AG04450 (cell line): ENCODE measurements at regions not wholly inside any gene's neighbourhood (a gene's known extent, or its start where the extent isn't known, plus 50 kb on each side); places are given as distances from the start of the nearest gene placed in this dataset.
"Not testable (repeated sequence)": the region's sequence is repeated elsewhere in the genome, so short reads cannot be mapped to it uniquely, and the experiment has no call there.

Experiments used
- CTCF ChIA-PET: fragments of 300-600, 350-600 bp; formaldehyde crosslinking; extraction: SDS; loops from one replicate; lab custom pipeline; 2022; ENCODE audit warnings: antibody characterized with exemption, inconsistent platforms; lab: Charles Lee
- POLR2A ChIA-PET: fragments of 350-600 bp; formaldehyde crosslinking; extraction: SDS; loops from one replicate; lab custom pipeline; 2021; ENCODE audit warnings: antibody characterized with exemption, inconsistent platforms; lab: Yijun Ruan, JAX
- DNase-seq: peaks from one replicate; pipeline ENCODE4 v3.0.0-alpha.2; 2011; ENCODE audit warnings: low read depth, low spot score
- H3K27ac ChIP-seq: one replicate; pipeline ENCODE4 v1.5.1; 2012; ENCODE audit warnings: low read depth, low read length, control low read depth
- H3K27me3 ChIP-seq: one replicate; pipeline ENCODE4 v1.6.0; 2012; ENCODE audit warnings: low read length; ENCODE audit not compliant: control insufficient read depth, insufficient read depth
- H3K4me3 ChIP-seq: 2 replicates; pipeline ENCODE4 v1.5.1; 2011; ENCODE audit warnings: mild to moderate bottlenecking, low read depth, low read length, control low read depth
- H3K9me3 ChIP-seq: 2 replicates; pipeline ENCODE4 v1.5.1; 2012; ENCODE audit warnings: low read length; ENCODE audit not compliant: control insufficient read depth, insufficient read depth
- CTCF ChIP-seq: IDR thresholded peaks from 2 replicates; pipeline ENCODE4 v1.5.1; 2011; ENCODE audit warnings: low read depth, low read length, control low read depth, inconsistent platforms

GRCh38 chr7:81159402-81159801 lies 240.6 kb upstream of the SEMA3C start:
- no peak for TF ChIP-seq CTCF
- H3K27me3 ChIP-seq = no peaks in the 10 kb centered on the region
- POLR2A ChIA-PET = interaction anchor here (1.2 kb wide), 1 partner anchor 240 kb away, joined by 3 read pairs; the partner anchor contains the start of gene SEMA3C
- H3K9me3 ChIP-seq = no peaks in the 10 kb centered on the region
- CTCF ChIA-PET = no interaction called here
- no peak overlapping the region for H3K4me3 ChIP-seq
- no peak overlapping the region for H3K27ac ChIP-seq
- DNase-seq = no peak

GRCh38 chr7:81158189-81158588 lies 239.3 kb upstream of the SEMA3C start:
- DNase-seq = no peak
- POLR2A ChIA-PET = interaction anchor here (1.2 kb wide), 1 partner anchor 239 kb away, joined by 3 read pairs; the partner anchor contains the start of gene SEMA3C
- CTCF ChIA-PET = no interaction called here

GRCh38 chr7:81155654-81156373 lies 237.0 kb upstream of the SEMA3C start:
- ChIA-PET CTCF (no interaction called here), POLR2A (no interaction called here)
- Histone ChIP-seq H3K9me3 (no peaks in the 10 kb centered on the region), H3K4me3 (no peak overlapping the region), H3K27ac (no peak overlapping the region), H3K27me3 (no peaks in the 10 kb centered on the region)
- TF ChIP-seq CTCF = no peak
- no peak for DNase-seq

More at GRCh38 chr7:81158189-81158588, 239.3 kb upstream of the SEMA3C start:
- H3K4me3 ChIP-seq = no peak overlapping the region
- TF ChIP-seq CTCF = no peak
- H3K27ac ChIP-seq = no peak overlapping the region
- no peaks in the 10 kb centered on the region for H3K9me3 ChIP-seq
- H3K27me3 ChIP-seq = no peaks in the 10 kb centered on the region

GRCh38 chr7:81154565-81154964 lies 235.7 kb upstream of the SEMA3C start:
- CTCF ChIA-PET = no interaction called here
- H3K9me3 ChIP-seq = no peaks in the 10 kb centered on the region
- H3K27ac ChIP-seq = no peak overlapping the region
- POLR2A ChIA-PET = no interaction called here
- no peaks in the 10 kb centered on the region for H3K27me3 ChIP-seq
- TF ChIP-seq CTCF = no peak
- no peak for DNase-seq
- H3K4me3 ChIP-seq = no peak overlapping the region

GRCh38 chr7:81152925-81153324 lies 234.1 kb upstream of the SEMA3C start:
- DNase-seq, POLR2A ChIA-PET, H3K27me3 ChIP-seq, H3K9me3 ChIP-seq, H3K4me3 ChIP-seq, H3K27ac ChIP-seq, CTCF ChIA-PET: not testable (repeated sequence)
